DMS153 (cell line): ENCODE measurements at regions not wholly inside any gene's neighbourhood (a gene's known extent, or its start where the extent isn't known, plus 50 kb on each side); places are given as distances from the start of the nearest gene placed in this dataset.

Experiments used
- DNase-seq: peaks from one replicate; lab custom pipeline; 2025; lab: John Stamatoyannopoulos, UW

- peak; percentile 18 for DNase-seq
Observed at GRCh38 chr22:48567213-48567975, 1260.3 kb downstream of the BRD1 start.

- DNase-seq = no peak
Observed at GRCh38 chr22:48566741-48567140, 1260.9 kb downstream of the BRD1 start.

GRCh38 chr22:48565901-48566501 lies 1261.7 kb downstream of the BRD1 start:
- no peak for DNase-seq

- no peak for DNase-seq
Observed at GRCh38 chr22:48564995-48565394, 1262.7 kb downstream of the BRD1 start.

- DNase-seq = no peak
Observed at GRCh38 chr22:48563966-48564330, 1263.7 kb downstream of the BRD1 start.

- no peak for DNase-seq
Observed at GRCh38 chr22:48563118-48563965, 1264.3 kb downstream of the BRD1 start.

GRCh38 chr22:48561676-48562075 lies 1266.0 kb downstream of the BRD1 start:
- DNase-seq = no peak

- no peak for DNase-seq
Observed at GRCh38 chr22:48560836-48561235, 1266.8 kb downstream of the BRD1 start.

- DNase-seq = no peak
Observed at GRCh38 chr22:48560389-48560751, 1267.3 kb downstream of the BRD1 start.

- DNase-seq = no peak
Observed at GRCh38 chr22:48559647-48560388, 1267.9 kb downstream of the BRD1 start.

- DNase-seq = no peak
Observed at GRCh38 chr22:48558606-48559402, 1268.9 kb downstream of the BRD1 start.

GRCh38 chr22:48558016-48558415 lies 1269.7 kb downstream of the BRD1 start:
- no peak for DNase-seq

GRCh38 chr22:48557473-48557872 lies 1270.2 kb downstream of the BRD1 start:
- DNase-seq = no peak

- no peak for DNase-seq
Observed at GRCh38 chr22:48556751-48557150, 1270.9 kb downstream of the BRD1 start.

- DNase-seq = no peak
Observed at GRCh38 chr22:48556222-48556621, 1271.5 kb downstream of the BRD1 start.

GRCh38 chr22:48555606-48556005 lies 1272.1 kb downstream of the BRD1 start:
- no peak for DNase-seq

- no peak for DNase-seq
Observed at GRCh38 chr22:48554893-48555572, 1272.6 kb downstream of the BRD1 start.

GRCh38 chr22:48553694-48554308 lies 1273.9 kb downstream of the BRD1 start:
- DNase-seq = no peak

- no peak for DNase-seq
Observed at GRCh38 chr22:48553119-48553518, 1274.6 kb downstream of the BRD1 start.

GRCh38 chr22:48551716-48552268 lies 1275.9 kb downstream of the BRD1 start:
- no peak for DNase-seq
